Karpas-422 (cell line): ENCODE measurements at regions not wholly inside any gene's neighbourhood (a gene's known extent, or its start where the extent isn't known, plus 50 kb on each side); places are given as distances from the start of the nearest gene placed in this dataset.
"Not testable (repeated sequence)": the region's sequence is repeated elsewhere in the genome, so short reads cannot be mapped to it uniquely, and the experiment has no call there.

ENCODE experiments used
- DNase-seq: peaks from one replicate; pipeline ENCODE4 v3.0.0-alpha.2; 2015
- H2AFZ ChIP-seq: fragments of 200-600 bp; sonication (generic); 2 replicates; pipeline ENCODE4 v1.6.1; 2014; ENCODE audit warnings: antibody characterized with exemption, low read length, mixed read lengths
- H3K27ac ChIP-seq: fragments of 200-600 bp; sonication (generic); 2 replicates; pipeline ENCODE4 v1.5.1; 2014; ENCODE audit warnings: mild to moderate bottlenecking, low read length, moderate library complexity
- H3K27me3 ChIP-seq: fragments of 200-600 bp; sonication (generic); 2 replicates; pipeline ENCODE4 v1.6.1; 2014; ENCODE audit warnings: low read length, mixed read lengths
- H3K36me3 ChIP-seq: fragments of 200-600 bp; sonication (generic); 2 replicates; pipeline ENCODE4 v1.6.1; 2014; ENCODE audit warnings: low read length, mixed read lengths; ENCODE audit not compliant: insufficient read depth
- H3K4me1 ChIP-seq: fragments of 200-600 bp; sonication (generic); 2 replicates; pipeline ENCODE4 v1.6.1; 2014; ENCODE audit warnings: mild to moderate bottlenecking, low read length, mixed read lengths
- H3K4me2 ChIP-seq: fragments of 200-600 bp; sonication (generic); 2 replicates; pipeline ENCODE4 v1.6.1; 2014; ENCODE audit warnings: low read length, low read depth, mild to moderate bottlenecking; ENCODE audit not compliant: poor library complexity, severe bottlenecking
- H3K4me3 ChIP-seq: fragments of 200-600 bp; sonication (generic); 2 replicates; pipeline ENCODE4 v1.5.1; 2014; ENCODE audit warnings: mild to moderate bottlenecking, antibody characterized with exemption, low read length, mixed read lengths
- H3K79me2 ChIP-seq: fragments of 200-600 bp; sonication (generic); 2 replicates; pipeline ENCODE4 v1.6.1; 2014; ENCODE audit warnings: mild to moderate bottlenecking, low read length, mixed read lengths
- H3K9ac ChIP-seq: fragments of 200-600 bp; sonication (generic); 2 replicates; pipeline ENCODE4 v1.6.0; 2014; ENCODE audit warnings: low read length
- H3K9me2 ChIP-seq: fragments of 200-600 bp; sonication (generic), shearing (Covaris generic); replicated peaks from 2 replicates; pipeline ENCODE4 v1.6.0; 2014; ENCODE audit warnings: mild to moderate bottlenecking, low read length, moderate library complexity; ENCODE audit not compliant: insufficient read depth
- H3K9me3 ChIP-seq: fragments of 300-700, 200-600 bp; sonication (generic); 2 replicates; pipeline ENCODE4 v1.6.1; 2014; ENCODE audit warnings: low read length, mixed read lengths
- H4K20me1 ChIP-seq: fragments of 200-600 bp; sonication (generic); 2 replicates; pipeline ENCODE4 v1.6.1; 2014; ENCODE audit warnings: mild to moderate bottlenecking, antibody characterized with exemption, low read length, low read depth; ENCODE audit not compliant: insufficient read depth

- Histone ChIP-seq H3K27ac (no peak overlapping the region), H4K20me1 (no peaks in the 10 kb centered on the region), H3K4me1 (no peaks in the 10 kb centered on the region), H3K9me2 (no peaks in the 10 kb centered on the region; the same call in 1 of the 2 replicates), H3K36me3 (no peaks in the 10 kb centered on the region), H3K27me3 (no peaks in the 10 kb centered on the region), H3K79me2 (no peaks in the 10 kb centered on the region), H3K4me2 (no peak overlapping the region), H2AFZ (no peak overlapping the region), H3K9ac (no peak overlapping the region), H3K9me3 (peaks cover 20% of the 10 kb centered on the region), H3K4me3 (no peak overlapping the region)
- no peak for DNase-seq
These were observed 192.1 kb upstream of the KIF2B start for GRCh38 chr17:53630638-53631037.

- H3K4me1 ChIP-seq = no peaks in the 10 kb centered on the region
- H3K36me3 ChIP-seq = no peaks in the 10 kb centered on the region
- no peak overlapping the region for H3K27ac ChIP-seq
- no peaks in the 10 kb centered on the region for H3K79me2 ChIP-seq
- no peak overlapping the region for H3K9ac ChIP-seq
- no peak overlapping the region for H3K4me3 ChIP-seq
- H4K20me1 ChIP-seq = no peaks in the 10 kb centered on the region
- no peaks in the 10 kb centered on the region; the same call in 1 of the 2 replicates for H3K9me2 ChIP-seq
- no peaks in the 10 kb centered on the region for H3K27me3 ChIP-seq
- H2AFZ ChIP-seq = no peak overlapping the region
- DNase-seq = no peak
- no peak overlapping the region for H3K4me2 ChIP-seq
- H3K9me3 ChIP-seq = peaks cover 18% of the 10 kb centered on the region
These were observed 192.6 kb upstream of the KIF2B start for GRCh38 chr17:53630115-53630514.

GRCh38 chr17:53629188-53629587 is 193.5 kb upstream of the KIF2B start:
- Histone ChIP-seq H3K27ac (no peak overlapping the region), H3K9me3 (peaks cover 15% of the 10 kb centered on the region), H3K79me2 (no peaks in the 10 kb centered on the region), H3K4me1 (no peaks in the 10 kb centered on the region), H4K20me1 (no peaks in the 10 kb centered on the region), H3K4me3 (no peak overlapping the region), H3K27me3 (no peaks in the 10 kb centered on the region), H3K36me3 (no peaks in the 10 kb centered on the region), H3K9me2 (no peaks in the 10 kb centered on the region; the same call in 1 of the 2 replicates), H2AFZ (no peak overlapping the region), H3K4me2 (no peak overlapping the region), H3K9ac (no peak overlapping the region)
- DNase-seq = no peak

- no peak overlapping the region for H2AFZ ChIP-seq
- H3K27me3 ChIP-seq = no peaks in the 10 kb centered on the region
- H3K4me2 ChIP-seq = no peak overlapping the region
- DNase-seq = no peak
- H3K4me1 ChIP-seq = no peaks in the 10 kb centered on the region
- no peaks in the 10 kb centered on the region for H3K79me2 ChIP-seq
- H3K4me3 ChIP-seq = no peak overlapping the region
- H3K27ac ChIP-seq = no peak overlapping the region
- peaks cover 14% of the 10 kb centered on the region for H3K9me3 ChIP-seq
- no peaks in the 10 kb centered on the region for H3K36me3 ChIP-seq
- no peak overlapping the region for H3K9ac ChIP-seq
- no peaks in the 10 kb centered on the region; the same call in 1 of the 2 replicates for H3K9me2 ChIP-seq
- no peaks in the 10 kb centered on the region for H4K20me1 ChIP-seq
These were observed 194.7 kb upstream of the KIF2B start for GRCh38 chr17:53628011-53628410.

GRCh38 chr17:53627511-53627910 is 195.2 kb upstream of the KIF2B start:
- no peaks in the 10 kb centered on the region for H3K27me3 ChIP-seq
- no peak overlapping the region for H3K27ac ChIP-seq
- no peak for DNase-seq
- H3K4me3 ChIP-seq = no peak overlapping the region
- H3K79me2 ChIP-seq = no peaks in the 10 kb centered on the region
- no peaks in the 10 kb centered on the region for H3K36me3 ChIP-seq
- no peaks in the 10 kb centered on the region for H3K4me1 ChIP-seq
- H3K4me2 ChIP-seq = no peak overlapping the region
- H3K9me2 ChIP-seq = no peaks in the 10 kb centered on the region; the same call in 1 of the 2 replicates
- no peak overlapping the region for H2AFZ ChIP-seq
- no peaks in the 10 kb centered on the region for H4K20me1 ChIP-seq
- H3K9me3 ChIP-seq = peaks cover 14% of the 10 kb centered on the region
- H3K9ac ChIP-seq = no peak overlapping the region

GRCh38 chr17:53626286-53626685 is 196.4 kb upstream of the KIF2B start:
- no peaks in the 10 kb centered on the region for H3K79me2 ChIP-seq
- H2AFZ ChIP-seq = no peak overlapping the region
- H3K9me2 ChIP-seq = no peaks in the 10 kb centered on the region; the same call in 1 of the 2 replicates
- no peak overlapping the region for H3K9ac ChIP-seq
- DNase-seq = no peak
- H4K20me1 ChIP-seq = no peaks in the 10 kb centered on the region
- no peak overlapping the region for H3K27ac ChIP-seq
- H3K9me3 ChIP-seq = peaks cover 14% of the 10 kb centered on the region
- no peak overlapping the region for H3K4me2 ChIP-seq
- H3K27me3 ChIP-seq = no peaks in the 10 kb centered on the region
- no peak overlapping the region for H3K4me3 ChIP-seq
- H3K36me3 ChIP-seq = no peaks in the 10 kb centered on the region
- no peaks in the 10 kb centered on the region for H3K4me1 ChIP-seq

- Histone ChIP-seq H3K27ac (no peak overlapping the region), H3K4me3 (no peak overlapping the region), H3K9me2 (no peaks in the 10 kb centered on the region), H3K4me1 (no peaks in the 10 kb centered on the region), H3K36me3 (no peaks in the 10 kb centered on the region), H3K79me2 (no peaks in the 10 kb centered on the region), H4K20me1 (no peaks in the 10 kb centered on the region), H3K9ac (no peak overlapping the region), H3K9me3 (peaks cover 27% of the 10 kb centered on the region), H3K27me3 (no peaks in the 10 kb centered on the region), H3K4me2 (no peak overlapping the region), H2AFZ (no peak overlapping the region)
- no peak for DNase-seq
These were observed 203.7 kb upstream of the KIF2B start for GRCh38 chr17:53619025-53619424.

- H3K9me3 ChIP-seq = peaks cover 23% of the 10 kb centered on the region
These were observed 214.5 kb upstream of the KIF2B start for GRCh38 chr17:53608208-53608607.

GRCh38 chr17:53607475-53607874 is 215.3 kb upstream of the KIF2B start:
- no peaks in the 10 kb centered on the region for H3K9me2 ChIP-seq
- H3K9ac ChIP-seq = no peak overlapping the region

More at GRCh38 chr17:53608208-53608607, 214.5 kb upstream of the KIF2B start:
- not testable (repeated sequence) for H3K36me3 ChIP-seq, H3K4me3 ChIP-seq, DNase-seq, H3K4me2 ChIP-seq, H2AFZ ChIP-seq, H3K27me3 ChIP-seq, H3K9me2 ChIP-seq, H3K27ac ChIP-seq, H3K4me1 ChIP-seq, H4K20me1 ChIP-seq, H3K9ac ChIP-seq, H3K79me2 ChIP-seq

More at GRCh38 chr17:53607475-53607874, 215.3 kb upstream of the KIF2B start:
- no peaks in the 10 kb centered on the region for H3K27me3 ChIP-seq
- H3K36me3 ChIP-seq = no peaks in the 10 kb centered on the region
- H3K4me2 ChIP-seq = no peak overlapping the region
- no peak overlapping the region for H3K27ac ChIP-seq
- no peak for DNase-seq
- H3K9me3 ChIP-seq = peaks cover 25% of the 10 kb centered on the region
- no peaks in the 10 kb centered on the region for H4K20me1 ChIP-seq
- no peaks in the 10 kb centered on the region for H3K4me1 ChIP-seq
- no peaks in the 10 kb centered on the region for H3K79me2 ChIP-seq
- H3K4me3 ChIP-seq = no peak overlapping the region
- no peak overlapping the region for H2AFZ ChIP-seq
